Activated CD4-positive, alpha-beta T cell treated with anti-CD3 and anti-CD28 coated beads, Interleukin-2, amount 50 U/mL, for 4 hours (primary cell): ENCODE measurements at regions not wholly inside any gene's neighbourhood (a gene's known extent, or its start where the extent isn't known, plus 50 kb on each side); places are given as distances from the start of the nearest gene placed in this dataset.
A peak's percentile ranks its signal among the peaks of the same experiment; 100 is the strongest.
"Not testable (repeated sequence)": the region's sequence is repeated elsewhere in the genome, so short reads cannot be mapped to it uniquely, and the experiment has no call there.

Experiments used
- DNase-seq, 2 experiments: peaks; one replicate each; pipeline ENCODE4 v3.0.0-alpha.2; 2020

DNA sequence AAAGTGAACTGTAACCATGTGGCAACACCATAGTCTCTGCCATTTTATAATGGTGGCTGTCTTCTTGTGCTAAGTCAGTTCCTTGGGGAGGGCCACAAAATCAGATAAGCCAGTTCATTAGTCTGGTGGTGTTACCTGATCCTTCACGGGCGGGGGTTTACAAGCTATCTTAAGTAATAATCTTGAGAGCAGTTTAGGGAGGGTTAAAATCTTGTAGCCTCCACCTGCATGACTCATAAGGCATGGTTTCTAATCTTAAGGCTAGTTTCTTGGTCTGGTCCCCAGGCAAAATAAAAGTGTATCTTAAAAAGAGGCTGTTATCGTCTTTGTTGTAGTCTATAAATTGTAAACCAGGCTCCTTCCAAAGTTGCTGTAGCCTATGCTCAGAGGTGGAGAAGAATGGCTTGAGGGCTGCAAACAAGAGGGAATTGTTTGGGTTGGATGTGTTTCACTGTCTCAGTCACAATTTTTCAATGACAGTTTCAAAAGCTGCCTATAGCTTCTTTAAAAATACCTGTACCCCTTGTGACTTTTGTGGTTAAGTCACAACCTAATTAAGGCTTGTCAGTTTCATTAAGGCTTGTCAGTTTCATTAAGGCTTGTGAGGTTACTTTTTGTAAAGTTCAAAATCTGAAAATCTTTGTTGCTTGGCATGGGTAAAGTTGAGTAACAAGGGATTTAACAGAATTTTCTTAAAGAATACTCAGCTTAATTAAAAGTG lies 135.7 kb downstream of the RPS4Y2 start:
- no peak for DNase-seq

DNA sequence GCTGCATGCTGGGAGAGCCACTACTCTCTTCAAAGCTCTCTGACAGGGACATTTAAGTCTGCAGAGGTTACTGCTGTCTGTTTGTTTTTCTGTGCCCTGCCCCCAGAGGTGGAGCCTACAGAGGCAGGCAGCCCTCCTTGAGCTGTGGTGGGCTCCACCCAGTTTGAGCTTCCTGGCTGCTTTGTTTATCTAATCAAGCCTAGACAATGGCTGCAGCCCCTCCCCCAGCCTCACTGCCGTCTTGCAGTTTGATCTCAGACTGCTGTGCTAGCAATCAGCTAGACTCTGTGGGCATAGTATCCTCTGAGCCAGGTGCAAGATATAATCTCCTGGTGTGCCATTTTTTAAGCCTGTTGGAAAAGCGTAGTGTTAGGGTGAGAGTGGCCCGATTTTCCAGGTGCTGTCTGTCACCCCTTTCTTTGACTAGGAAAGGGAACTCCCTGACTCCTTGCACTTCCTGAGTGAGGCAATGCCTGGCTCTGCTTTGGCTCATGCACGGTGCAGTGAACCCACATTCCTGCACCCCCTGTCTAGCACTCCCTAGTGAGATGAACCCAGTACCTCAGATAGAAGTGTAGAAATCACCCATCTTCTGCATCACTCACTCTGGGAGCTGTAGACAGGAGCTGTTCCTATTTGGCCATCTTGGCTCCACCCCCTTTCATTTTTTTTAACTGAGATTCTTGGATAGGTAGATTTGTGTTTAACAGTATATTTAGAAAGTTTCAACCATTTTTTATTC lies 169.6 kb downstream of the RPS4Y2 start:
- DNase-seq, result peak; percentile 12 to 13

DNA sequence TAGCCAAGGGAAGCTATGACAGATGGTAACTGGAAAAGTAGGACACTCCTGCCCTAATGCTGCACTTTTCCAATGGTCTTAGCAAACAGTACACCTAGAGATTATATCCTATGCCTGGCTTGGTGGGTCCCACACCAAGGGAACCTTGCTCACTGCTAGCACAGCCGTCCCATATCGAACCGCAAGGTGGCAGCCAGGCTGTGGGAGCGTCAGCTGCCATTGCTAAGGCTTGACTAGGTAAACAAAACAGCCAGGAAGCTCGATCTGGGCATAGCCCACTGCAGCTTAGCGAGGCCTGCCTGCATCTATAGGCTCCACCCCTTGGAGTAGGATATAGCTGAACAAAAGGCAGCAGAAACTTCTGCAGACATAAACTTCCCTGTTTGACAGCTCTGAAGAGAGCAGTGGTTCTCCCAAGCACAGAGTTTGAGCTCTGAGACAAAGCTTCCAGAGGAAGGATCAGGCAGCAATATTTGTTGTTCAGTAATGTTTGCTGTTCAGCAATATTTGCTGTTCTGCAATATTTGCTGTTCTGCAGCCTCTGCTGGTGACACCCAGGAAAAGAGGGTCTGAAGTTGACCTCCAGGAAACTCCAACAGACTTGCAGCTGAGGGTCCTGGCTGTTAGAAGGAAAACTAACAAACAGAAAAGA lies 173.9 kb downstream of the RPS4Y2 start:
- DNase-seq, result no peak

DNA sequence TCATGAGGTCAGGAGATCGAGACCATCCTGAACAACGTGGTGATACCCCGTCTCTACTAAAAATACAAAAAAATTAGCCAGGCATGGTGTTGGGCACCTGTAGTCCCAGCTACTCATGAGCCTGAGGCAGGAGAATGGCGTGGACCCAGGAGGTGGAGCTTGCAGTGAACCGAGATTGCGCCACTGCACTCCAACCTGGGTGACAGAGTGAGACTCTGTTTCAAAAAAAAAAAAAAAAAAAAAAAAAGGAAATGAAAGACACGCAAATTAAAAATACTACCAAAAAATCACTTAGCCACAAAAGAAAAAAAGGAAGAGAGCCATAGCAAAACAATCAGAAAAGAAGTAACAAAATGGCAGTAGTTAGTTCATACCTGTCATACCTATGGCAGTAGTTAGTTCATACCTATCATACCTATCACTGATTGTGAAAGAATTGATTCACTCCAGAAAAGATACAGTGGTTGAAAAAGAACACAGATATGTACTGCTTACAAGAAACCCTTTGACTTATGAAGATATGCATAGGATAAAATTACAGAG lies 180.9 kb downstream of the RPS4Y2 start:
- DNase-seq, result not testable (repeated sequence)

DNA sequence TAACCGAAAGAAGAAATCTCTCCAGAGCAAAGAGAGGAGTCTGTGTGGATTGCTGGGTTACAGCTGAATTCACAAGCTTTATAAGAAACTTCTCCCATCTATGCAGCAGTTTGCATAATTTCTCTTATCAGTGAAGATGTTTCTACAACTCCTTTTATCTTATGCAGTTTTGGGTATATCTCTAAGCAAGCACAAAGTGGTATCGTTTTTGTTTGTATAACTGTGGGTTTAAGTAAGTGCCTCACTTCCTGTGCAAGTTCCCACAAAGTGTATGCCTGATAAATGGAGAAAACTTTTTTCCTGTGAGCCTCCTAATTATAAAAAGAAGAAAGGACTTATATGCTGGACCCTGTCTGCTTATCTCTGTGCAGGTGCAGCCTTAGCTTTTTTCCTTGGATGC lies 205.6 kb downstream of the RPS4Y2 start:
- no peak for DNase-seq

DNA sequence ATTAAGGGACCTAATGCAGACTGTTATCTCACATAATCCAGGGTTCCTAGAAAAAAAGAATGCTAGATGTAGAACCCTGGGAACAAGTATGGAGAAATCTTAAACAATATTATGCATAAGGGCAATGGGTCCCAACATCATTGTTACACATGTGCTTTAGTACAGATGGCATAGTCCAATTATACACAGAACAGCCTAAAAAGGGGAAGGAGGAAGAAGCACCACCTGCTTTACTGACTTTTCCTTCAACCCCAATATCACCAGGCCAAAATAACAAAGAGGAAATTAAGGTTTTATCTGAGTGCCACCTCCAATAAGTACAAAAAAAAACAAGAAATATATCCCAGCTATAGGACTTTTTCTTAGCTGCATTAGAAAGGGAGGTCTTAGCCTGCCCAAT lies 211.9 kb downstream of the RPS4Y2 start:
- DNase-seq, result no peak

DNA sequence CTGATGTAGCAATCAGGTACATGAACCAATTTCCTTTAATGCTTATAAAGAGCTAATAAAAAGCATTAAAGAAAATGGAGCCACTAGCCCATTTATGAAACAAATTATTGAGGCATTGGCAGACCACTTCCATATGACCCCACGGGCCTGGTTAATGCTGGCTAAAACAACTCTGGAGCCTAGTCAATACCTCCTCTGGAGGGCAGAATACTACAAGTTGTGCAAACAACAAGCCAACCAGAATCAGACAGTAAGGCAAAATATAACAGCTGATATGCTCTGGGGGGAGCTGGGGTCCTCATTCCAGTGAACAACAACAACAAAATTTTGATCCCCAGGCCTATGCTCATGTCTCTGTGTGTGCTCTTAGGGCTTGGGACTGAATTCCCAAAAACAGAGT lies 212.3 kb downstream of the RPS4Y2 start:
- DNase-seq, result no peak

DNA sequence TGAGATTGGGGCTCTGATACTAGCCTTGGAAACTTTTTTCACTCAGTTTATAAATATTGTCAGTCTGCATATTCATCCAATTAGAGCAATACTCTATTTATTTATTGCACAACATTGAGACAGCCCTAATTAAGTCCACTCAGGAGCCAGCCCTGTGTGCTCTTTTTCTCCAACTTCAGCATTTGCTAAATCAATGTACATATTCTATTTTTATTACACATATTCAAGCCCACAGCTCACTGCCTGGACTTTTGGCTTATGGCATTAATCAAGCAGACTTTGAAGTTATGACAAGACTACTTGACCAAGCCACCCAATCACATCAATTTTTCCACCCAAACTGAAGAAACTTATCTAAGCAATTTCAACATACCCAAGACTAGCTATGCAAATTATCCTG lies 215.5 kb downstream of the RPS4Y2 start:
- DNase-seq, result no peak

DNA sequence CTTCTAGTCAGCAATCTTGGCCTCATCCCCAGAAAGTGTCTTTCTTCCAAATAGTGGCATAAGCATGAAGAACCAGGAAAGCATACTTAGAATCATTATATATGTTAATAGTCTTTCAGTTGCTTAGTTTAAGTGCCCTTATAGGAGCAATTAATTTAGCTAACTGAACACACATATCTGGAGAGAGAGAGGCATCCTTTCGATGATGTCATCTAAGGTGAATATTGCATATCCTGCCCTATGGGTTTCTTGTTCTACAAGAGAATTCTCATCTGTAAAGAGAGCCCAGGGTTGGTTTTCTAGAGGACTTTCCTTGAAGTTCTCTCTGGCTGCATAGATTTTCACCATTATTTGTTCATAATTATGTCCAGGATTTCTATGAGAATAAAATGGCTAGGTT lies 230.1 kb downstream of the RPS4Y2 start:
- DNase-seq, result no peak

DNA sequence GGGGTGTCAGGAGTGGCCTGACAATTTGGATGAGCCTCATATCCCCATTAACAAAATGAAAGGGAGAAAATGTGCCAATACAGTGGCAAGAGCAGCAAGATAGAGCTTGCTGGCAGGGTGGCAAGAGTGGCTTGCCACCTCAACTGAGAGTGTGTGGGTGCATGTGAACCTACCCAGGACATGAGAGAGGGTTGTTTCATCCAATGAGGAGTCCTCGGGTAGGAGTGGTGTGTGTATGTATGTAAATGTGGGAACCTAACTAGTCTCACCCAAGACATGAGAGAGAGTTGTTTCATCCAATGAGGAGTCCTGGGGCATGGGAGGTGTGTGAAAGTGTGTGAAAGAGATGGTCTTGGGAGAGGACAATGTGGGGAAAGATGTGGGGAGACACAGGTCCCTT lies 234.2 kb downstream of the RPS4Y2 start:
- no peak for DNase-seq

DNA sequence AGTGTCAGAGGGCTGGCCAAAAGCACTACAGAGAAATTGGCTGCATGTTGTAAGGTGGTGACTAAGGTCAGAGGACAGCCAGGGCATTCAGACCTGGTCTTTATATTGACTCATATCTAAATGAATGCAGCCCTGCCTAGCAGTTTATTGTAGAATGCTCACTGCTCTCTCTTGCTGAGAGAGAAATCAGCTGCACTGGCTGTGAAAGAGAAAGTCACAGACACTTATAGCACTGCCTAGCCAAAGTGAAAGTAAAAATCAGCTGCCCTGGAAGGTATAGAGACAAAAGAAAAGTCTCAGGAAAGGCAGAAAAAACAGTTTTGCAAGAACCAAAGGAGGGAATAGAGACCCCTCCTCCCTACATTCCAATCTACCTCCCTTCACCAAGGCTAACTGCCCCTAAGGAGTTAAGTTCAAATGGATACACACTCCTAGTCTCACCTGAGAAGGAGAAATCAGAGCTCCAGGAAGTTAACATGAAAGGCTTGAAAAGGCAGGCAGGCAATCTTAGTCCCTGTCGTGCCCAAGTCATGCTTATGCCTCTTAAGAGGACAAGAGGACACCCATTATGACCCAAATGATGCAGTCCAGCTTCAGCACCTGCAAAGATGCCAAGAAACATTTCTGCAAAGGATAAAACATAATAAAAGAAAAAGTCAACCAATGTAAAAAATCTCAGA lies 235.1 kb downstream of the RPS4Y2 start:
- no peak for DNase-seq

DNA sequence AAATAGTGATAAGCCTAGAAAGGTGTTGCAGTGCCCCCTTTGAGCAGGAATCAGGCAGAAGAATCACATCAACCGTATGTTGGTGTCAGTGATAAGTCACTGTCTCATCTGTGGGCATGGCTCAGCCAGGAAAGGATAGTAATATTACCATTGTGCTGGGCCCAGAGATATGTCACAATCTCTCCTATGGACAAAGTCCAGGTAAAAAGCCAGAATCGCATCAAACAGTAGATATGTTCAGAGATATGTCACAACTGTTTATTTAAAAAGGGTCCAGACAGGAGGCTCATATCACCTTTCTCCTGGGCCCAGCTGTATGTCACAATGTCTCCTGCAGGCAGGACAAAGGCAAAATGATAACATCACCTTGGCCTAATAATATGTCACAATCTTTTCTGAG lies 241.4 kb downstream of the RPS4Y2 start:
- DNase-seq, result no peak

DNA sequence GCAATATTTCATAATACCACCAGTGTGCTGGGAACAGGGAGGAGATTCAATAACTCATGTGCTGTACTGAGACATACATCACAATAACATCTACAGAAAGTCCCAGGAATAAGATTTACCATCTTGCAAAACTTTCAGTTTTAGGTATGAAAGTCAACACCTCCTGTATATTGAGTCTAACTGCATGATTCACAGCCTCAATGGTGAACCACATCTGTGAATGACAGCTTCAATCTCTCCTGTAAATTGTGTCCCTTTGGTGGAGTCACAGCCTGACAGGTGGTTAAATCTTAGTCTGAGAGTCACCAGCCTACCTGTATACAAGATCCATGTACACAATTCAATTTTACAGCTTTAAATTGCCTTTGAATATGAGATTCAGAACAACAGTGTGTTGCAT lies 242.1 kb downstream of the RPS4Y2 start:
- no peak for DNase-seq

DNA sequence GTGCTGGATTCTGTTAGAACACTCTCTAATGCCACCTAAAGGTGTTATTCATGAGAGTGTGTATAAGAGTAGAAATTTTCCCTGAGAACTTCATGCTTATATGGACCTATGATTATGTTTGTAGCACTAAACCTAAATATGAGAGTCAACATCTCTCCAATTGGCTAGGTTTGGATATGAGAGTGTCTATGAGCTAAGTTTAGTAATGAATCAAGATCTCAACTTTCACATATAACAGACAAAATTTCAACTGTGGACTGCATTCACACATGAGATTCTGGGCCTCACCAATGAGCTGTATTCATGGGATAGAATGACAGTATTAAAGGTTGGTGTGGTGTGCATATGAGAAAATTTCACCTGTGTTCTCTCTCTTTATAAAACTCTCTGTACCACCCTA lies 242.6 kb downstream of the RPS4Y2 start:
- DNase-seq, result no peak

DNA sequence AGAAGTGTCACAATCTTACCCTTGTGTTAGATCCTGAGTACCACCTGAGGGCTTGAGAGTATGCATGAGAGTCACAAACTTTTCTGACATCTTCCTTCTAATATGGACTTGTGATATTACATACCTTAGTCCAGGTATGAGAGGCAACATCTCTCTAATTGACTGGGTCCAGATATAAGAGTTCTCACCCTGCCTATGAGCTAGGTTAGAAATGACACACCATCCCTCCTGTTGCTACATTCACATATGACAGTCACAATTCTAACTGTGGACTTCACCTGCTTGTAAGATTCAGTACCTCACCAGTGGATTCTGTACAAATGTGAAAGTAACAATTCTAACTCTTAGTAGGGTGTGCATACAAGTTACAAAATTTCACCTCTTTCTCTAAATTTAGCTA lies 245.2 kb downstream of the RPS4Y2 start:
- no peak for DNase-seq

DNA sequence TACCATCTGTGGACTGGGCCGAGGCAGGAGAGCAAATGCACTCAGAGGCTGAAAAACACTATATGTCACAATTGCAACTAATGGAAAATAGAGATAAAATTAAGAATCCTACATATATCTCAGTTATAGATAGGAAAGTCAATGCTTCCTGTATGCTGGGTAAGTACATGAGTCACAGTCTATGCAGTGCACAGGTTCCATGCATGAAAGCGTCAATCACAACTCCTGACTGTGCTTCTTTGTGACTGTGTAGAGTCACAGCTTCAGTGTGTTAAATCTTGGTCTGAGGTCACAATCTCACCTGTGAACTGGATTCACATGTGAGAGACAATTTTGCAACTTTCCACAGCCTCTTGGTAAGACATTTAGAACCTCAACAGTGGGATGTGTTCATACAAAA lies 247.2 kb downstream of the RPS4Y2 start:
- DNase-seq, result no peak

DNA sequence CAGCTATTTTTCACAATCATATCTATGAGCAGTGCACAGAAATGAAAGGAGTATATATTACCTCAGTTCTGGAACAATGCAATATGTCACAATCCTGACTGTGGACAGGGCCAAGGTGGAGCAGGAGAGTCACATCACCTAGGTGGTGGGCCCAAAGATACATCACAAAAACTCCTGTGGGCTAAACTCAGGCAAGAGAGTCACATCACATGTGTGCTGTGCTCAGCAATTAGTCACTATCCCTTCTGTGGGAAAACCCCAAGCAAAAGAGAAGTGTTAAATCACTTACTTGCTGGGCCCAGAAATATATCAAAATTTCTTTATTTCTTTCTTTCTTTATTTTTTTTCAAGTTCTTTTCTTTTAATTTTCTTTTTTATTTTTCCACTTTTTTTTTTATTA lies 249.6 kb downstream of the RPS4Y2 start:
- DNase-seq, result no peak

DNA sequence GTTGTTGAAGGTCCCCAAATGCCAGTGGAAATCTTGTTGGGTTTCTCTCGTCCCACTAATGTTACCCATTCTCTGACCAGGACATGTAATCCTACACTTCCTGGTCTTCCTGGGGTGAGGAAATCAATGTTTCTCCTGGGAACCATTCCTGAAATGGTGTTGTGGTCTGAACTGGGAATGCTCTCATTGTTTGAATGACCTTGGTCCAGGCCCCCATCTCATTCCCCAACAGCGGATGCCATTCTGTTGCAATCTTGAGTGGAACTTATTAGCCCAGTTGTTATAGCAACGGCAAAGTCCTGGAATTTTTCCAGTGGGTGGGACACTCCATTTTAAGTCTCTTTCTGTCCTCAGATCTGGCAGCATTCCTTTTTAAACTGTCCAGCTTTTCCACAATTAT lies 265.9 kb downstream of the RPS4Y2 start:
- no peak for DNase-seq

DNA sequence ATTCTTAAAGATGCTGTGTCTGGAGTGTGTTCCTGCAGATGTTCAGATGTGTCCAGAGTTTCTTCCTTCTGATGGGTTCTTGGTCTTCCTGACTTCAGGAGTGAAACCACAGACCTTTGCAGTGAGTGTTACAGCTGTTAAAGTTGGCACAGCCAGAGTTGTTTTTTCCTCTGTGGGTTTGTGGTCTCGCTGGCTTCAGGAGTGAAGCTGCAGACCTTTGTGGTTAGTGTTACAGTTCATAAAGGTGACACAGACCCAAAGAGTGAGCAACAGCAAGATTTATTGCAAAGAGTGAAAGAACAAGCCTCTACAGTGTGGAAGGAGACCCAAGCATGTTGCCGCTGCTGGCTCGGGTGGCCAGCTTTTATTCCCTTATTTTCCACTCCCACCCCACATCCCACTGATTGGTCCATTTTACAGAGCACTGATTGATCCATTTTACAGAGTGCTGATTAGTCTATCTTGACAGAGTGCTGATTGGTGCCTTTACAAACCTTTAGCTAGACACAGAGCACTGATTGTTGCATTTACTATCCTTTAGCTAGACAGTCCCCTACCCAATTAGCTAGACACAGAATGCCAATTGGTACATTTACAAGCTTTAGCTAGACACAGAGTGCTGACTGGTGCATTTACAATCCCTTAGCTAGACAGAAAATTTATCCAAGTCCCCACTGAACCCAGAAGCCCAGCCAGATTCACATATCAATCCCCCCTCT lies 266.6 kb downstream of the RPS4Y2 start:
- DNase-seq, result peak in 1 of 2 experiments; percentile 1

DNA sequence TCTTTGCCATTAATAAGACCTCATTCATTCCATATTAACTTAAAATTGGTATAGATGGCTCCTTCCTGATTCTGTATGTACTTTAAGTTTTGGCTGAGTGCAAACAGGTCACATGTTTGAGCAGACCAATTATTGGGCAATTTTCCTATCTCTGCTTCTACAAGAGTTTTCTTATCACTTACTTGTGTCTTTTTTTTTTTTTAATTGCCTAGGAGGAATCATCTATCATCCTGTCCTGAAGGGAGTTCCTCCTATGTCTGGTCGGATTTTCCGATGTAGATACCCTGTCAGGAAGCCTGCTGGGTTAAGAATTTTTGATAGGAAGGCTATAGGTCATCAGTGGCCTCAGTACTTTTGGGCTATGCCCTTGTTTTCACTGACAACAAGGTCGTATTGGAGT lies 268.0 kb downstream of the RPS4Y2 start:
- DNase-seq, result no peak

DNA sequence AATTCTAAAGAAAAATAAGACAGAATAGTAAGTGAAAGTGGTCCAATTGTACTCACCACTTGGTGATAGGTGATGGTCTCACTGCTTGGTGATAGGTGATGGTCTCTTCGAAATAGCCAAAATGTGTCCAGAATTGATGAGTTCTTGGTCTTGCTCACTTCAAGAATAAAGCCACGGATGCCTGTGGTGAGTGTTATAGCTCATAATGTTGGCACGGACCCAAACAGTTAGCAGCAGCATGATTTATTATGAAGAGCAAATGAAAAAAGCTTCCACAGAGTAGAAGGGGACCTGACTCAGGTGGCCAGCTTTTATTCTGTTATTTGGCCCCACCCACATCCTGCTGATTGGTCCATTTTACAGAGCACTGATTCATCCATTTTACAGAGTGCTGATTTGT lies 272.6 kb downstream of the RPS4Y2 start:
- no peak for DNase-seq

DNA sequence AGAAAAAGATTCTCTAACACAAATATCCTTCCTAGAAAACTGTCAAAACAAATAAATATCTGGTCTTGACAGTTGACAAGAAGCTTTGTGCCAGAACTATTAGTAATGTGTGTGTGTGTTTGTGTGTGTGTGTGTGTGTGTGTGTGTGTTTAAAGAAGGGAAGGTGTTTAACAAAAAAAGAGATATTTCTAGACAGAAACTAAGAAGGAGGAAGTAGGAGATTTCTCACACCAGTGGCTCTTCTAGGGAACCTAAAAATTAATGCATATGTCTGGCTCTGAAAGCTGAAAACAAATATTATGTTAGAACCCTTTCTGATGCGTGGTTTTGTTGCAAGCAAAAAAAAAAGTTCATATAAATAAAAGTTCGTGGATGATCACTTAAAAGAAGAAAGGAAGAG lies 277.5 kb downstream of the RPS4Y2 start:
- no peak for DNase-seq
